ENCODE measurements at regions not wholly inside any gene's neighbourhood (a gene's known extent, or its start where the extent isn't known, plus 50 kb on each side); places are given as distances from the start of the nearest gene placed in this dataset.

- no peak for TF ChIP-seq CTCF (IDR thresholded peaks at IDR 0.05; ENCODE audit: poor library complexity)
- TF ChIP-seq EZH2 (IDR thresholded peaks at IDR 0.05; ENCODE audit: borderline replicate concordance): no peak
- TF ChIP-seq EZH2phosphoT487 (IDR thresholded peaks at IDR 0.05; ENCODE audit: low read depth, severe bottlenecking, unreplicated experiment): no peak
Observed at GRCh38 chr13:104314321-104314720, 1248.1 kb upstream of the SLC10A2 start.

All from hepatocyte (in vitro differentiated cells).